ENCODE measurements at regions not wholly inside any gene's neighbourhood (a gene's known extent, or its start where the extent isn't known, plus 50 kb on each side); places are given as distances from the start of the nearest gene placed in this dataset.

DNA sequence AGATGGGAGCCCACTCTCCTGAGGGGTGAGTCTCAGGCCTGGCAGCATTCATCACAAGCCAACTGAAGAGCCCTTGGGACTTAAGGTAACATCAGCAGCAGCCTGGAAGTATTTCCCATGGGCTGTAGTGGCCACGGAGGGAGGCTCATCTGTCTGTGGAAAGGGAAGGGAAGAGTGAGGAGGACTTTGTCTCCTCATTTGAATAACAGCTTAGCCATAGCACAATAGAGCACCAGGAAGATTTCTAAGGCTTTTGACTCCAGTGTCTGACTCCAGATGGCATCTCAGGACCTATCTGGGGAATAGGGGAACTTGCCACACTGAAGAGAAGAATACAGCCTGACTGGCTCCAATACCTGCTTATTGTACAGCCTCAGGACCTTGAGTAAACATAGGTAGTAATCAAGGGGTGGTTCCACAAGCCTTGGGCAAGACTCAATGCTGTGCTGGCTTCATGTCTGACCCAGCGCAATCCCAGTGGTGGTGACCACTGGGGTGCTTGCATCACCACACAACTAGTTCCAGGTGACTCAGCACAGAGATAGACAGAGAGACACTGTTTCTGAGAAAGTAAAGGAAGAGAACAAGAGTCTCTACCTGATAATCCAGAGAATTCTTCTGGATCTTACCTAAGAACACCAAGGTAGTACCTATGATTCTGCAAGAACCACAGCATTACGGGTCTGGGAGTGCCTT lies 510.5 kb upstream of the CCDC179 start:
- Mint-ChIP-seq H3K9me3 (ENCODE audit: low read depth) (peaks cover 4% of the 10 kb centered on the region), H3K27me3 (no peaks in the 10 kb centered on the region), H3K4me1 (ENCODE audit: low read depth) (no peaks in the 10 kb centered on the region), H3K36me3 (ENCODE audit: insufficient read depth) (no peaks in the 10 kb centered on the region), H3K4me3 (ENCODE audit: low read depth) (no peak overlapping the region), H3K27ac (no peak overlapping the region)
- DNase-seq (ENCODE audit: low spot score, unreplicated experiment) = no peak
- TF ChIP-seq, protein P1, sequence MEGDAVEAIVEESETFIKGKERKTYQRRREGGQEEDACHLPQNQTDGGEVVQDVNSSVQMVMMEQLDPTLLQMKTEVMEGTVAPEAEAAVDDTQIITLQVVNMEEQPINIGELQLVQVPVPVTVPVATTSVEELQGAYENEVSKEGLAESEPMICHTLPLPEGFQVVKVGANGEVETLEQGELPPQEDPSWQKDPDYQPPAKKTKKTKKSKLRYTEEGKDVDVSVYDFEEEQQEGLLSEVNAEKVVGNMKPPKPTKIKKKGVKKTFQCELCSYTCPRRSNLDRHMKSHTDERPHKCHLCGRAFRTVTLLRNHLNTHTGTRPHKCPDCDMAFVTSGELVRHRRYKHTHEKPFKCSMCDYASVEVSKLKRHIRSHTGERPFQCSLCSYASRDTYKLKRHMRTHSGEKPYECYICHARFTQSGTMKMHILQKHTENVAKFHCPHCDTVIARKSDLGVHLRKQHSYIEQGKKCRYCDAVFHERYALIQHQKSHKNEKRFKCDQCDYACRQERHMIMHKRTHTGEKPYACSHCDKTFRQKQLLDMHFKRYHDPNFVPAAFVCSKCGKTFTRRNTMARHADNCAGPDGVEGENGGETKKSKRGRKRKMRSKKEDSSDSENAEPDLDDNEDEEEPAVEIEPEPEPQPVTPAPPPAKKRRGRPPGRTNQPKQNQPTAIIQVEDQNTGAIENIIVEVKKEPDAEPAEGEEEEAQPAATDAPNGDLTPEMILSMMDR (IDR thresholded peaks at IDR 0.05; ENCODE audit: unreplicated experiment) = no peak

DNA sequence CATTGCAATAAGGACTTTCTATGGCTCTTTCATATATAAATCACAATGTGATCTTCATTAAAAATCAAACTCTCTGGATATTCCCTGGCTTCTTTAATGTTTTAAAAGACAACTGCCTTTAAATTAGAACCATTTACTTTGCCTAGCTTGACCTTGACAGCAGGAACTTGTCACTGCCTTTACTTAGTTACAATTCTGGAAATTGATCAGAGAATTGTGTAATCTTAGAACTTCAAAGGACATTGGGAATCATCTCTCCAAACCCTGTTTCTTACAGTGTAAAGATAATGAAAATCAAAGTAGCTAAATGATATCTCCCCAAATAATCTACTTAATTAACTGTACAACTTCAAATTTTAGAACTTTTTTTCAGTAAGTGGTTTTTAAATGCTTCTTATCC lies 517.6 kb upstream of the CCDC179 start:
- DNase-seq (ENCODE audit: low spot score, unreplicated experiment) = no peak
- Mint-ChIP-seq H3K4me3 (ENCODE audit: low read depth) (no peak overlapping the region), H3K4me1 (ENCODE audit: low read depth) (peaks cover 2% of the 10 kb centered on the region), H3K36me3 (ENCODE audit: insufficient read depth) (no peaks in the 10 kb centered on the region), H3K27ac (no peak overlapping the region), H3K27me3 (no peaks in the 10 kb centered on the region), H3K9me3 (ENCODE audit: low read depth) (peaks cover 7% of the 10 kb centered on the region)
- TF ChIP-seq, protein P1 (IDR thresholded peaks at IDR 0.05; ENCODE audit: unreplicated experiment) = no peak

DNA sequence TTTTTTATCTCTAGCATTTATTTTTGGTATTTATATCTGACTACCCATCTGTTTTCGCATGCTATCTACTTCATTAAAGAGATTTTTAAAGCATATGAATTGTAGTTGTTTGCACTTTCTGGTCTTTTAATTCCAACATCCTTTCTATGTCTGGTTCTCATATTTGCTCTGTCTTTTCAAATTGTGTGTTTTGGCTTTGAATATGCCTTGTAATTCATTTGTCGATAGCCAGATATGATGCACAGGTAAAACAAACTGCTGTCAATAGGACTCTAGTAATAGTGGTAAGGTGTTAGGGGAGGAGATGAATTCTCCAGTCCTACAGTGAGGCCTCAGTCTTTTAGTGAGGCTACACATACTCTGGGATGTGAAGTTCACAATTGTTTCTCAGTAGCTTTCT lies 530.8 kb upstream of the CCDC179 start:
- DNase-seq (ENCODE audit: low spot score, unreplicated experiment) = no peak
- Mint-ChIP-seq H3K27ac (no peak overlapping the region), H3K4me1 (ENCODE audit: low read depth) (no peaks in the 10 kb centered on the region), H3K9me3 (ENCODE audit: low read depth) (no peaks in the 10 kb centered on the region), H3K4me3 (ENCODE audit: low read depth) (no peak overlapping the region), H3K36me3 (ENCODE audit: insufficient read depth) (no peaks in the 10 kb centered on the region), H3K27me3 (no peaks in the 10 kb centered on the region)
- TF ChIP-seq, protein P1 (IDR thresholded peaks at IDR 0.05; ENCODE audit: unreplicated experiment) = no peak

DNA sequence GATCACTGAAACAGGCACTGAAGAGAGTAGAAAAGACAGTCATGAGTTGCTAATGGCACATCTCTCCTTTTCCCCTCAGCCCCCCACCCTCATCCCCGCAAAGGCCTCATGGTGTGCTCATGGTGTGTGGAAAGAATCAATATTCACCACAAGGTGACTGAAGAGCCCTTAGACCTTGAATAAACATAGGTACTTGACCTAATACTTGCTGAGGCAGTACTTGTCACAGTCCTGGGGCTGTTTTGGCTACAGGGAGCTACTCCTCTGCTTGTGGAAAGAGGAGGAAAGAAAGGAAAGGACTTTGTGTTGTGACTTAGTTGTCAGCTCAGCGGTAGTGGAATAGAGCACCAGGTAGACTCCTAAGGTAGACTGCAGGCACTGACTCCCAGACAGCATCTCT lies 537.8 kb upstream of the CCDC179 start:
- no peak for DNase-seq (ENCODE audit: low spot score, unreplicated experiment)
- Mint-ChIP-seq H3K36me3 (ENCODE audit: insufficient read depth) (no peaks in the 10 kb centered on the region), H3K4me1 (ENCODE audit: low read depth) (no peaks in the 10 kb centered on the region), H3K9me3 (ENCODE audit: low read depth) (no peaks in the 10 kb centered on the region), H3K27ac (no peak overlapping the region), H3K27me3 (no peaks in the 10 kb centered on the region), H3K4me3 (ENCODE audit: low read depth) (no peak overlapping the region)
- TF ChIP-seq, protein P1 (IDR thresholded peaks at IDR 0.05; ENCODE audit: unreplicated experiment) = no peak

DNA sequence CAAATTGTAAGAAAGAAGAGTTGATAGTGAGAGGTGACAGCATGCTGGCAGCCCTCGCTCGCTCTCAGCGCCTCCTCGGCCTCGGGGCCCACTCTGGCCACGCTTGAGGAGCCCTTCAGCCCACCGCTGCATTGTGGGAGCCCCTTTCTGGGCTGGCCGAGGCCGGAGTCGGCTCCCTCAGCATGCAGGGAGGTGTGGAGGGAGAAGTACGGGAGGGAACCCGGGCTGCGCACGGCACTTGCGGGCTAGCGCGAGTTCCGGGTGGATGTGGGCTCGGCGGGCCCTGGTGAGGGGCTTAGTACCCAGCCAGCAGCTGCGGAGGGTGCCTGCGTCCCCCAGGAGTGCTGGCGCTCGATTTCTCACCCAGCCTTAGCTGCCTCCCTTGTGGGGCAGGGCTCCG lies 539.7 kb upstream of the CCDC179 start:
- Mint-ChIP-seq H3K4me1 (ENCODE audit: low read depth) (no peaks in the 10 kb centered on the region), H3K36me3 (ENCODE audit: insufficient read depth) (no peaks in the 10 kb centered on the region), H3K27ac (no peak overlapping the region), H3K4me3 (ENCODE audit: low read depth) (no peak overlapping the region), H3K27me3 (no peaks in the 10 kb centered on the region), H3K9me3 (ENCODE audit: low read depth) (no peaks in the 10 kb centered on the region)
- TF ChIP-seq, protein P1 (IDR thresholded peaks at IDR 0.05; ENCODE audit: unreplicated experiment) = no peak
- no peak for DNase-seq (ENCODE audit: low spot score, unreplicated experiment)

Measured in progenitor cell of endocrine pancreas (in vitro differentiated cells).